GM23338 (cell line): ENCODE measurements at regions not wholly inside any gene's neighbourhood (a gene's known extent, or its start where the extent isn't known, plus 50 kb on each side); places are given as distances from the start of the nearest gene placed in this dataset.
"Not testable (repeated sequence)": the region's sequence is repeated elsewhere in the genome, so short reads cannot be mapped to it uniquely, and the experiment has no call there.

Source experiments
- ATAC-seq: fragments of 200-7000 bp; cut with Tn5 transposase; 3 replicates; pipeline ENCODE4 v1.9.1; 2020
- DNase-seq: peaks from one replicate; pipeline ENCODE4 v3.0.0-alpha.2; 2015; ENCODE audit warnings: low spot score
- H2AFZ ChIP-seq: fragments of 200-600 bp; sonication (generic); 2 replicates; pipeline ENCODE4 v1.8.0; 2016; ENCODE audit warnings: antibody characterized with exemption, mild to moderate bottlenecking, moderate library complexity
- H3F3A ChIP-seq: fragments of 200-600 bp; sonication (generic); replicated peaks from 2 replicates; pipeline ENCODE4 v1.8.0; 2017; ENCODE audit warnings: antibody characterized with exemption, mixed run types, low read depth
- H3K27ac ChIP-seq: fragments of 200-600 bp; sonication (generic); 2 replicates; pipeline ENCODE4 v1.6.1; 2016; ENCODE audit warnings: low read depth
- H3K27me3 ChIP-seq: fragments of 200-600 bp; sonication (generic); 2 replicates; pipeline ENCODE4 v1.8.0; 2016; ENCODE audit warnings: mild to moderate bottlenecking, mixed run types, moderate library complexity; ENCODE audit not compliant: insufficient read depth
- H3K36me3 ChIP-seq: fragments of 200-600 bp; sonication (generic); 2 replicates; pipeline ENCODE4 v1.8.0; 2016; ENCODE audit warnings: mild to moderate bottlenecking; ENCODE audit not compliant: insufficient read depth
- H3K4me1 ChIP-seq: fragments of 200-600 bp; sonication (generic); 2 replicates; pipeline ENCODE4 v1.8.0; 2016; ENCODE audit warnings: mild to moderate bottlenecking, moderate library complexity; ENCODE audit not compliant: insufficient read depth
- H3K4me2 ChIP-seq: fragments of 200-600 bp; sonication (generic); 2 replicates; pipeline ENCODE4 v1.7.1; 2017; ENCODE audit warnings: mixed run types
- H3K4me3 ChIP-seq: fragments of 200-600 bp; sonication (generic); 2 replicates; pipeline ENCODE4 v1.6.1; 2016; ENCODE audit warnings: mixed run types
- H3K79me2 ChIP-seq: fragments of 200-600 bp; sonication (generic); replicated peaks from 2 replicates; pipeline ENCODE4 v1.8.0; 2017; ENCODE audit warnings: mild to moderate bottlenecking; ENCODE audit not compliant: insufficient read depth
- H3K9me2 ChIP-seq: fragments of 200-600 bp; sonication (generic); 2 replicates; pipeline ENCODE4 v1.8.0; 2017; ENCODE audit not compliant: insufficient read depth
- H4K20me1 ChIP-seq: fragments of 200-600 bp; sonication (generic); replicated peaks from 2 replicates; pipeline ENCODE4 v1.8.0; 2017; ENCODE audit warnings: mild to moderate bottlenecking; ENCODE audit not compliant: insufficient read depth
- H3K27ac Mint-ChIP-seq: 2 replicates; pipeline ENCODE4 v1.8.0; 2020; ENCODE audit warnings: inconsistent platforms, mild to moderate bottlenecking, moderate library complexity, mixed read lengths
- H3K27me3 Mint-ChIP-seq: 3 replicates; pipeline ENCODE4 v1.8.0; 2022; ENCODE audit warnings: low read depth, mild to moderate bottlenecking, moderate library complexity, mixed read lengths, inconsistent platforms; ENCODE audit not compliant: insufficient read depth, poor library complexity
- H3K36me3 Mint-ChIP-seq: 3 replicates; pipeline ENCODE4 v1.8.0; 2021; ENCODE audit warnings: low read depth, mild to moderate bottlenecking, inconsistent platforms, moderate library complexity, mixed read lengths
- H3K4me1 Mint-ChIP-seq: 3 replicates; pipeline ENCODE4 v1.8.0; 2020; ENCODE audit warnings: mild to moderate bottlenecking, inconsistent platforms, mixed read lengths
- H3K4me3 Mint-ChIP-seq: 3 replicates; pipeline ENCODE4 v1.8.0; 2021; ENCODE audit warnings: moderate library complexity, mild to moderate bottlenecking, inconsistent platforms, mixed read lengths
- H3K9me3 Mint-ChIP-seq: 3 replicates; pipeline ENCODE4 v1.8.0; 2020; ENCODE audit warnings: moderate library complexity, mild to moderate bottlenecking, inconsistent platforms, mixed read lengths
- CREB1 ChIP-seq: fragments of 250-450 bp; sonication (Bioruptor Pico); IDR thresholded peaks from 2 replicates; pipeline ENCODE4 v1.5.0; 2020; ENCODE audit warnings: low read depth, mild to moderate bottlenecking, moderate library complexity
- CTCF ChIP-seq, 2 experiments: fragments of 200-600 bp in 1 of 2; sonication (generic) in 1 of 2; conservative IDR thresholded peaks; 2 replicates each; pipeline versions ENCODE4 v1.5.1 to v1.6.1; 2016 to 2017; ENCODE audit warnings: antibody characterized with exemption in 2 of 2, low read depth in 2 of 2, mild to moderate bottlenecking in 2 of 2, moderate library complexity in 1 of 2
- EZH2phosphoT487 ChIP-seq: fragments of 200-600 bp; sonication (generic); IDR thresholded peaks from one replicate; pipeline ENCODE4 v1.8.1; 2018; ENCODE audit warnings: antibody characterized with exemption; ENCODE audit not compliant: unreplicated experiment
- JUNB ChIP-seq: IDR thresholded peaks from one replicate; pipeline ENCODE4 v1.6.1; 2016; ENCODE audit warnings: antibody characterized with exemption; ENCODE audit not compliant: unreplicated experiment
- POLR2AphosphoS5 ChIP-seq: IDR thresholded peaks from 2 replicates; pipeline ENCODE4 v1.6.1; 2016; ENCODE audit warnings: antibody characterized with exemption, low read depth
- STAT1 ChIP-seq: IDR thresholded peaks from one replicate; pipeline ENCODE4 v1.6.1; 2016; ENCODE audit warnings: antibody characterized with exemption; ENCODE audit not compliant: unreplicated experiment
- ZNF462 ChIP-seq: fragments of 250-450 bp; sonication (Bioruptor Pico); IDR thresholded peaks from 2 replicates; pipeline ENCODE4 v1.5.0; 2020; ENCODE audit warnings: mild to moderate bottlenecking, moderate library complexity

GRCh38 chr3:78512786-78513185 lies 1255.0 kb downstream of the ROBO1 start:
- not testable (repeated sequence) for H3K9me2 ChIP-seq, H3K36me3 Mint-ChIP-seq, H3K9me3 Mint-ChIP-seq, H3K79me2 ChIP-seq, H3K27ac ChIP-seq, H3F3A ChIP-seq, H2AFZ ChIP-seq, H3K27ac Mint-ChIP-seq, H3K4me3 ChIP-seq, H3K4me3 Mint-ChIP-seq, H3K36me3 ChIP-seq, H4K20me1 ChIP-seq, ATAC-seq, H3K4me1 Mint-ChIP-seq, DNase-seq, H3K4me1 ChIP-seq, H3K27me3 ChIP-seq, H3K27me3 Mint-ChIP-seq, H3K4me2 ChIP-seq

GRCh38 chr3:78516437-78516836 lies 1251.4 kb downstream of the ROBO1 start:
- no peak overlapping the region for H3K4me3 Mint-ChIP-seq
- no peak overlapping the region for H3K27ac Mint-ChIP-seq
- Histone ChIP-seq H3K36me3 (no peaks in the 10 kb centered on the region), H3K27ac (no peak overlapping the region), H3K27me3 (no peaks in the 10 kb centered on the region), H4K20me1 (no peaks in the 10 kb centered on the region), H3K4me2 (no peak overlapping the region), H3K79me2 (no peaks in the 10 kb centered on the region), H3K4me3 (no peak overlapping the region), H3K4me1 (0 out of 2 replicates have a peak, but pooled peaks cover 3% of the 10 kb centered on the region), H3F3A (no peaks in the 10 kb centered on the region), H3K9me2 (0 out of 2 replicates have a peak, but pooled peaks cover 5% of the 10 kb centered on the region), H2AFZ (no peak overlapping the region)
- no peak for DNase-seq
- TF ChIP-seq CREB1 (no peak), EZH2phosphoT487 (no peak), ZNF462 (CRISPR knock-in tag) (no peak), STAT1 (no peak), CTCF (conservative IDR thresholded peaks at IDR 0.05; ENCODE audit: low read depth in 2 of 2) (no peak), POLR2AphosphoS5 (no peak), JUNB (no peak)
- H3K4me1 Mint-ChIP-seq: peaks cover 7% of the 10 kb centered on the region; the same call in 2 of the 3 replicates
- no peak for ATAC-seq
- peaks cover 6% of the 10 kb centered on the region; the same call in 2 of the 3 replicates for H3K36me3 Mint-ChIP-seq
- H3K27me3 Mint-ChIP-seq: no peaks in the 10 kb centered on the region
- no peaks in the 10 kb centered on the region for H3K9me3 Mint-ChIP-seq
